HTR-8/SVneo (cell line): ENCODE measurements at regions not wholly inside any gene's neighbourhood (a gene's known extent, or its start where the extent isn't known, plus 50 kb on each side); places are given as distances from the start of the nearest gene placed in this dataset.
"Not testable (repeated sequence)": the region's sequence is repeated elsewhere in the genome, so short reads cannot be mapped to it uniquely, and the experiment has no call there.

Experiments used
- DNase-seq: peaks from one replicate; pipeline ENCODE4 v3.0.0; 2011; ENCODE audit warnings: low spot score, mixed read lengths; ENCODE audit not compliant: insufficient read length
- FAIRE-seq: peaks from 2 replicates; lab custom pipeline; 2011; peaks lifted over from hg19 to GRCh38; lab: Jason Lieb, UNC

DNA sequence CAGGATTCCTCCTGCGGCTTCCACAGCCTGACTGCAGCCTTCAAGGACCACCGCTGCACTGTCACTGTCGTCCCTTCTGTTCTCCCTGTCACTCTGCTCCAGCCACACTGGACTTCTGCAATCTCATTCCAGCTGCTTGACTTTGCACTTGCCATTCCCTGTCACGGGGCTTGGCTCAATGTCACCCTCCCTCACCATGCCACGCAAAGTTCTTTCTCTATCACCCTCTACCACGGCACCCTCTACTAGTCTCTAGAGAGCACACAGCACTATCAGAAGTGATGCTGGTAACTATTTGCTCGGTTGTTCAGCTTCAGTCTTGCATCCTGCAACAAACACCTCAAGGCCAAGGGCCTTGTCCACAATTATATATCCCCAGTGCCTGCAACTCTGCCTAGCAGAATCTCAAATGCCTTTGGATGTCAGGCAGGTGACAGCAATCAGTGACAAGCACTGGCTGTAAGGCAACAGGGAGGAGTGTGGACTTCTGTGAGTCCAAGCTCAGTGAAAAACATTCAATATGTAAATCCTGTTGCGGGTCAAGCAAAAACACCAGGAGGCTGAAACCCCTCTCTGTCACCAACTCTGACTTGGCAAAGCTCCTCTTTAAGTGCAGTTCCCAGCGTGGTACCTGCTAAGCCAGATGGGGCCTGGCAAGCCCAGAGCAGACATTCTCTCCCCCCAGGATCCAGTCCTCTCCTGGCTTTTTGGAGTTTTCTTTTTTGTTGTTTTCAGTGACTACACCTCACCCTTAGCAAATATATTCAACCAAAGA, 259.9 kb downstream of the FGFR2 start:
- FAIRE-seq (no peak), DNase-seq (no peak)

DNA sequence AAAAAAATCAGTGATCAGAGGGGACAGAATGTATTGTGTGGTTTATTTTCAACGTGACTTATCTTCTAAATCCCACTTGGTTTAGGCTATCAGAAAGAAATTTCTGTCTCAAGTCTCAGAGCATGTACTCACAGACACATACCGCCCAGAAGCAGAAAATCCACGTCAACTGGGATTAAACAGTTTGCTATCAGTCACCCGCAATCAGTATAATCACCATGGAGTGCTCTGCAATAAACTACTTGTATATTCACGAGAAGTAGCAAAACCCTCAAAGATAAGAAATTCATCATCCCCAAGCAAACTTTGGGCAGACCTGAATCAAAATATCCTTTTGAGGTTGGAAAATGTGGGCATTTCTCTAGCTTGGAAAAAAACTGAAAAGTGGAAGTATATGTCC, 259.1 kb downstream of the FGFR2 start:
- FAIRE-seq (no peak), DNase-seq (no peak)

DNA sequence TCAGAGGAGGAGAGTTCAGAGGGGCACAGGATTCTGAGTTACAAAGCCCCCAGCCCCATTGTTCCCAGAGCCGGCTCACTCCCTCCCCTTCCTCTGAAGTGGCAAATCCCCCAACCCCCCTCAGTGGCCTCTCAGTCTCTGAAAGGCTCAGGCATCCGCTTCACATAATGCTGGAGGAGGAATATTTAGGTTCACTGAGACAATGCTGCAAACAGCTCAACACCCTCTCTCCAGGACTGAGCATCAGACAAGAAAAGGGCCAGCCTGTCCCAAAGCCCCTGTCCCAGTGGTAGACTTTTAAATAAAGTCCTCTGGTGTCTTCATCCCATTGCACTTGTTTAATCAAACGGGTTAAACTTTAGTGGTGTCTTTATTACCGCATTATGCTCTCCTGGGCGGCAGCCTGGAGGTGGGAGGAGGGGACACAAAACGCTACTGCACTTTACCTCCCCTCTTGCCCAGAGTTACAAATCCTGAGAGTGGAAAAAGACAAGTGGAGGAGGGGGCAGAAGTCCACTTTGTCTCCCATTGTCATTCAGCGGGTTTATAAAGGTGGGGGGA, 257.9 kb downstream of the FGFR2 start:
- FAIRE-seq: no peak
- DNase-seq: no peak

DNA sequence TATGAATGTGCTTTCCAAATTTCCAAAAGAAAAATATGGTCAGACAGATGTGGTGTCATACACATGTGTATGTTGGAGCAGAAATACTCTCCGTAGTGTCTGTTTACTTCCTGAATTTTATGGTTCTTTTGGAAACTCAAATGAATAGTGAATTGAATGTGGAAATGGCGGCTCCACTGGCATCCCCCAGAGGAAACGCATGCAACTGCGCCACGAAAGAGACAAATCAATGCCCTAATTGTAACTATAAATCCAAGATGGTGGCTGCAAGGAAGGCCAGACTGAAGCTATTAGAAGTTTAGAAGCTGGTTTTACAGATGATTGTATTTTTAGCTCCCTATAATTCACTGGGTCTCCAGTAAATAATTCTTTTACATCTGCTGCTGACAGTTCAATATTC, 246.7 kb downstream of the FGFR2 start:
- FAIRE-seq (no peak), DNase-seq (no peak)

DNA sequence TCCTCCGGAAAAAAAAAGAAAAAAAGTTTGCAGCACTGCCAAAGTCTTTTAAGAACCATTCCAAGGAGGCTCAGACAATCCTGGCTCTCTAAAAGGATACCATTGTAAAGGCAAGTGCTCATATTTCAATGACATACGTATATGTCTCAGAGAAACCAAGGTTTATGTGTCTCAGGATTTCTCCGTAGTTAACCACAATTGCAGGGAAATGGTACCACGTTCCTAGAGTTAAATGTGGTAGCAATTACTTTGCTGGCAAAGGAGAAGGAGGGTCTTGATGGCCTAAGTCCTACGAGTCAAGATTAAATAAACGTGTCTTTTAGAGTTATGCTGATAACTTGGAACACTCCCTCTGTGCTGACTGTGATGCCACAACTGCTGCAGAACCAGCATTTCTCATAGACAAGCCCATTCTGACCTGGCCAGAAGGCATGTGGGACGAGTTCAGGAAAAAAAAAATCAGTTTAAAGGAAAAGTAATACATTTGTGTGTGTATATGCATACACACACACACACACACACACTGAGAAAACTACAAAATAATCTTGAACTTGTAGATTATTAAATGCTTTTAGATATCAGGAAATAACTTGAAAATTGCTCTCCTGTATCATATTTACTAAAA, 245.9 kb downstream of the FGFR2 start:
- no peak for DNase-seq
- no peak for FAIRE-seq

DNA sequence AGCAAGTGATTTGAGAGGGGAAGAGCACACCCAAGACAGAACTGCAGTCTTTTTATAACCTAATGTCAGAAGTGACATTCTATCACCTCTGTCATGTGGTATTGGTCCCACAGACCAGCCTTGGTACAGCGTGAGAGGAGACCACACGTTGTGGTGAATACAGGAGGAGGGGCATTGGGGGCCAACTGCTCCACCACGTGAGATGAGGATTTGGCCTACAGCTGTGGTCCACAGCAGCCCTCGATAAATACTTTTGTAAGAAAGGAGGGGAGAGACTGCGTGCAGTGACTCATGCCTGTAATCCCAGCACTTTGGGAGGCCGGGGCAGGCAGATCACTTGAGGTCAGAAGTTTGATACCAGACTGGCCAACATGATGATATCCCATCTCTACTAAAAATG, 243.1 kb downstream of the FGFR2 start:
- DNase-seq (no peak), FAIRE-seq (no peak)

DNA sequence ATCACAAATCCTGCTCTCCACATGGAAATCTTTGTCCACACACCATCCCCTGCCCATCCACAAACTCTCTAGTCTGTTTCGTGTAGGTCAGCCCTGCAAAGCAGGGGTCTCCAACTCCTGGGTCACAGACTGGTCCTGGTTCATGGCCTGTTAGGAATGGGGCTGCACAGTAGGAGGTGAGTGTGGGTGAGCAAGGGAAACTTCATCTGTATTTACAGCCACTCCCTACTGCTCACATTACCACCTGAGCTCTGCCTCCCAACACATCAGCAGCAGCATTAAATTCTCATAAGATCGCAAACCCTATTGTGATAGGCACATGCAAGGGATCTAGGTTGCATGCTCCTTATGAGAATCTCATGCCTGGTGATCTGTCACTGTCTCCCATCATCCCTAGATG, 242.1 kb downstream of the FGFR2 start:
- no peak for FAIRE-seq
- no peak for DNase-seq

DNA sequence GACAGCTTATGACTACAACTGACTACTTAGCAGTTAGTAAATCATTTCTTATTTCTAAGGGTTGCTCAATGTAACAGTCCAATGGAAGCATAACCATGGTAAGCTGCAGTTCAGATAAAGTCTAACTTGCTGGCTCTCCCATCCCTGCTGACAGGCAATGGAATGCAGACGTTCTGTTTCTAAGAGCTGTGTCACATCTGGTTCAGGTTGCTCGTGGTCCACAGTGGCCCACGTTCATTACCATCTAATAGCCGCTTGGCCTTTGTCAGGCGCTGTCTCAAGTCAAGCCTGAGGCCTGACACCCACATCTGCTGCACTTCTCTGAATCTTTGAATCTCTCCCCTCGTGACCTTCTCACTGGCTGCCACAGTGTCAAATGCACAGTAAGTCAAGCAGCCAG, 240.8 kb downstream of the FGFR2 start:
- FAIRE-seq: no peak
- no peak for DNase-seq

DNA sequence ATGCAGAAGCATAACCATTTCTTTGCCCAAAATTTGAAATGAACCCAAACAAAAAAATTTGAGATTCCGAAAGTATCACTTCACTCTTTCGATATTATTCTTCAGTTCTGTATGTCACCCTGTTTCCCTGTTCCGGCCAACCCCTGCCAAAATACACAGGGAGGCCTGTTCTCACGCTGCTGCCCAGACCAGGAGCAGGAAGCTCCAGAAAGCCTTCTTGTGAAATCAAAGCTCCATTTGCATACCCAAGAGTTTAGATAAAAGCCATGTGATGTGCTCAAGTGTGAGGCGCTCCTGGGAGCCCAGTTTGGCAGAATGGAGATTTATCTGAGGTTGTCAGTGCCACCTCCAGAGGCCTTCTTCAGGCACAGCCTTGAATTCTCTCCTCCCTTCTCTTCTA, 236.2 kb downstream of the FGFR2 start:
- FAIRE-seq (no peak), DNase-seq (no peak)

DNA sequence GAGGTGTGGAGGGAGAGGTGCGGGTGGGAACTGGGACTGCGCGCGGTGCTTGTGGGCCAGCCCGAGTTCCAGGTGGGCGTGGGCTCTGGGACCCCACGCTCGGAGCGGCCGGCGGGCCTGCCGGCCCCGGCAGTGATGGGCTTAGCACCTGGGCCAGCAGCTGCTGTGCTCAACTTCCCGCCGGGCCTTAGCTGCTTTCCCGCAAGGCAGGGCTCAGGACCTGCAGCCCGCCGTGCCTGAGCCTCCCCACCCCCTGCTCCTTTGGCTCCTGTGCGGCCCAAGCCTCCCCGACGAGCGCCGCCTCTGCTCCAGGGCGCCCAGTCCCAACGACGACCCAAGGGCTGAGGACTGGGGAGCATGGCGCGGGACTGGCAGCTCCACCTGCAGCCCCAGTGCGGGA, 232.7 kb downstream of the FGFR2 start:
- DNase-seq: no peak
- FAIRE-seq: no peak

DNA sequence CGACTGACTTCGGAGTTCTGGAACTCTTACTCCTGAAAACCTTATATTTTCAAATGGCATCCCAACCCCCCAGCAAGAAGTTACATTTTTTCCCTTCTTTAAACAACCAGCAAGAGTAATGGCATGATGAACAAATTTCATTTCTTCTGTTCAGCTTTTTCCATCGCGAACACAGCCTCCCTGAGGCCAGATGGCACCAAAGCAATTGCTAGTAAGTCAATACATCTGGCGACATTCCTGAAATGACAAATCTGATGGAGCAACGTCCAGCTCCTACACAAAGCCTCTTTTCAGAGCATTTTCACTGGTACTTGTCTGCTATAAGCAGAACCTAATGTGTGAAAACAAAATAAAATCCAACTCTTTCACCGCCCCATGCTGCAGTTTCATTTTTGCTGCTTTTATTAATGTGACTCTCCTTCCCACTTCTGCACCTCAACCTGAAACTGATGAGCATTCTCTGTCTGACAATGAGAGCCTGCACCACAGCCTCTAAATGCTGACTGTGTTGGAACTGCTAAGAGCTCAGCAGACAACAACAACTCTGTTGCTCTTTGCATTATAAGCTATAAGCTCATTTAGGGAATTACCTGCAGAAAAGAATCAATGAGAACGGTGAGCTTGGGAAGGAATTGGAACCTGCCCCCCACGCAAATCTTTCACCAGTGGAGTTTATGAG, 229.8 kb downstream of the FGFR2 start:
- FAIRE-seq: no peak
- no peak for DNase-seq

DNA sequence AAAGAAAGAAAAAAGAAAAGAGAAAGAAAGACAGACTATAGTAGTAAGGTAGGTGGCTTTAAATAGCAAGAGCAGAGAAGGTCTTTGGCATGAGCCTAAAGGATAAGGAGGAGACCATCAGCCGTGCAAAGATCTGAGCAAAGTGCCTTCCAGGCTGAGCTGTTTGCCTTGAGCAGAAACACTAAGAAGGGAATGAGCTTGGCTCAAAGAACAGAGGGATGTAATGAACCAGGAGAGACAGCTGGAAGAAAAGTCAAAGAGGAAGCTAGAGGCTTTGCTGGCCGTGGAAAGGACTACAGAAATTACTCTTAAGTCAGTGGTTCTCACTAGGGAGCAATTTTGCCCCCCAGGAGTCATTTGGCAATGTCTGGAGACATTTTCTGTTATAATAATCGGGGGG, 228.6 kb downstream of the FGFR2 start:
- no peak for DNase-seq
- FAIRE-seq: no peak

DNA sequence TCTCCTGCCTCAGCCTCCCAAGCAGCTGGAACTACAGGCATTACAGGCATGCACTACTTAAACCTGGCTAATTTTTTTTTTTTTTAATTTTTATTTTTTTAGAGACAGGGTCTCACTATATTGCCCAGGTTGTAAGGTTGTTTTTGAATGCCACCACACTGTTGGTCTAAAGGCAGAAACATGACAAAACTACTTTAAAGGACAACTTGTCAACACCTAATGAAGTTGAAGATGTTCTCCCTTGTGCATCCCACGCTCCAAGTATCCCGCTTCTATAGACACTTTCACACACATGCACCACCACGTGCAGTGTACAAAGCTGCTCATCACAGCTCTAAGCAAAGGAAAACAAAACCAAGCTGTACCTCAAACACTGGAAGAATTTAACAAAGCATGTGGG, 226.4 kb downstream of the FGFR2 start:
- DNase-seq (no peak), FAIRE-seq (no peak)

DNA sequence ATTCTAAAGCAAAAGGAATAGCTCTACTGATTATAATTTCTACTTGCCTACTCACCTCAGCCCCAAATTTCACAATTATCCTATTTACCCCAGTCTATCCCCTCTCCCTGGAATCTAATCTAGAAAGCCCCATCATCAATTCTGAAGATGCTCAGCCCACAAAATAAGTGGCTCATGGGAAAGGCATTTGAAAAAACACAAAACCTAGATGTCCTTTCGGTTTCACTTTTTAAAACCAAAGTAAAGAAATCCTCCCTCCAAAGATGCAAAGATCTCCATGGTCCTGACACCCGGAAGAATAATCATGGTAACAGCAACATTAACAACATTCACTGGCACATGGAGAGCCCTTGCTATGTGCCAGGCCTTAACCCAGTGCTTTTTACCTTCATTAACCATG, 224.8 kb downstream of the FGFR2 start:
- no peak for DNase-seq

DNA sequence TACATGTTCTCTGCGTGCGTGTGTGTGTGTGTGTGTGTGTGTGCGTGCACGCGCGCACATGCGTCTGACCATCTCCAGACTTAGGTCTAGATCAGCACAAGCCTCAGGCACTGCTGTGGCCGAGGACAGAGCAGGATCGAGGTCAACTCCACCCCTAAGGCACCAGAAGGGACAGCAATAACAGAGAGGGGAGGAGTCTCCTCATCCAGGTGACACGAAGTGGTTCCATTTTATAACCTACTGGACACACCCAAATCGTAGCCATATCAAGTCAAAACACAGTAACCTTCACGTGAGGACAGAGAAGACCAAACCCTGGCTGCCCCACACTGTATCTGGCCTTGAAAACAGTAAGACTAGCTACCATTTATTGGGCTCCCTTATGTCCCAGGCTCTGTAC, 224.1 kb downstream of the FGFR2 start:
- FAIRE-seq: no peak

More for the DNA sequence above, 224.8 kb downstream of the FGFR2 start:
- FAIRE-seq: no peak

DNA sequence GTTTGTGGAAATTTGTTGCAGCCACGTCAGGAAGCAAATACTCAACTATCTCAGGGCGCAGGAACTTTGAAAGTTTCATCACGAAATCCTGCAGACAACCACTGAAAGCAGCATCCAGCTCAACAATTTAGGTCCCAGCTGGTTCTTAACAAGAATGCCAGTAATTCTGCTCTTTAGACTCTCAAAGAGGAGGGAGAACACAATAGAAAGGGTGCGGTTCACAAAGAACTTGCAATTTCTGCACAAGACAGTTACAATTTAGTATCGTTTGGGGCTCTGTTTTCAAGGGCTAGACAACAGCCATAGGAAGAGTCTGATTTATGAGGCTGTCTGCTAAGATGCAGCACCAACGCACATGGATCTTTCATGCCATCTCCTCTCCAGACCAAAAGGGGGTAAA, 223.1 kb downstream of the FGFR2 start:
- DNase-seq (no peak), FAIRE-seq (no peak)

More for the DNA sequence above, 224.1 kb downstream of the FGFR2 start:
- no peak for DNase-seq

DNA sequence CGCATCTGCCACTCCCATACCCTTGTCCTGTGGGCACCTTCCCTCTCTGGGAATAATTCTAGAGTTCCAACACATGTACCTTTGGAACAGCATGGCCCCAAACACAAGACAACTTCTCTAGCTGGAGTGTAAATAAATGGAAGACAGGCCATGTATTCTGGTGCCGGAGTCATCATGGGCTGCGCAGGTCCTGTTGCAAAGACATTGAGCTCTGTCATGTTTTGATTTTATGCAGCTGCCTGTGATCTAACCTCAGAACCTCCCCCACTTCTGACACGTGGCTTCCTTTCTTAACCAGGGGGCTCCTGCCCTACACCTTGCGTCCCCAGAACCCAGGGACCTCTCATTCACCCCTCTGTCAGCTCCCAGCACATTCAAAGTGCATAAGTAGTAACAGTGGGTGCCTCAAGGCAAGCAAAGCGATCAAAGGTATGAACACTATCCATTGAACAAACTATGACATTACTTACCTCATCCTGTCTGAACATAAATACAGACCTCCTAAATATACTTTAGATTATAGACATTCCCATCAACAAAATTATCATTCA, 219.9 kb downstream of the FGFR2 start:
- FAIRE-seq (no peak), DNase-seq (no peak)

DNA sequence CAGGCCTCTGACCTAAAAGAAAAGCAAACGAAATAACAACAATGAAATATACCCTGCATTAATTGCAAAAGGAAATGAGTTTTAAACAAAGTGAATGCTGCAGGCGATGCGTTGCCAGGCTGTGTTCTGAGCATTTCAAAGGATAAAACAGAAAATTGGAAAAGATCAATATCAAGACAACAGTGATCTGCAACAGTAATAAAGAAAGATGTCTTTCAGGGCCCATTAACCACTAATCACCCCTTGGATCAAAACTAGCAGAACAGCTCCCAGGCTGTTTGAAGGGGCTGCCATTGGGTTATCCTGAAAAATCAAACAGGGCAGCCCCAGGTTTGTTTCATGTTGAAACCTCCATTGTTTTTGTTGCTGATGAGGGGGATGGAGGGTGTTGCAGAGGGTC, 219.2 kb downstream of the FGFR2 start:
- DNase-seq (no peak), FAIRE-seq (no peak)

DNA sequence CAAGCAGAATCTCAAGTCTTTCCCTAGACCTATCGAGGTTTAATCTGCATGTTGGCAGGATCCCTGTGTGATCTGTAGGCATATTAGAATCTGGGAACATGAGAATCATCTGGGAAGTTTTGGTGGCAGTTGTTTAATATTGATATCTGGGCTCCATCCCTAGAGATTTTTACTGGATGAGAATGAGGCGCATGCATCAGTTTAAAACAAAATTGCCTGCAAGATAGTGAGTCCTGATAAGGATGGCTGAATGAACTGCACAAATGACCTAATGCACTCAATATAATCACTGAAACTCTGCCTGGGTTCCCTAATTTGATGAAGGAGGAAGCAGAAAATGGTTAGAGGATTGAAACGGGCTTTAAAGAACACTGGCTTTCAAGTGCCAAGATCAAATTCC, 218.0 kb downstream of the FGFR2 start:
- DNase-seq (no peak), FAIRE-seq (no peak)

DNA sequence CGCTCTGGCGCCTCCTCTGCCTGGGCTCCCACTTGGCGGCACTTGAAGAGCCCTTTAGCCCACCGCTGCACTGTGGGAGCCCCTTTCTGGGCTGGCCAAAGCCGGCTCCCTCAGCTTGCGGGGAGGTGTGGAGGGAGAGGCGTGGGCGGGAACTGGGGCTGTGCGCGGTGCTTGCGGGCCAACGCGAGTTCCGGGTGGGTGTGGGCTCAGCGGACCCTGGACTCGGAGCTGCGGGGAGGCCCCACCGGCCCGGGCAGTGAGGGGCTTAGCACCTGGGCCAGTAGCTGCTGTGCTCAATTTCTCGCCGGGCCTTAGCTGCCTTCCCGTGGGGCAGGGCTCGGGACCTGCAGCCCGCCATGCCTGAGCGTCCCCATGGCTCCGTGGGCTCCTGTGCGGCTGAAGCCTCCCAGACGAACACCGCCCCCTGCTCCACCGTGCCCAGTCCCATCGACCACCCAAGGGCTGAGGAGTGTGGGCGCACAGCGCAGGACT, 216.2 kb downstream of the FGFR2 start:
- not testable (repeated sequence) for FAIRE-seq, DNase-seq

DNA sequence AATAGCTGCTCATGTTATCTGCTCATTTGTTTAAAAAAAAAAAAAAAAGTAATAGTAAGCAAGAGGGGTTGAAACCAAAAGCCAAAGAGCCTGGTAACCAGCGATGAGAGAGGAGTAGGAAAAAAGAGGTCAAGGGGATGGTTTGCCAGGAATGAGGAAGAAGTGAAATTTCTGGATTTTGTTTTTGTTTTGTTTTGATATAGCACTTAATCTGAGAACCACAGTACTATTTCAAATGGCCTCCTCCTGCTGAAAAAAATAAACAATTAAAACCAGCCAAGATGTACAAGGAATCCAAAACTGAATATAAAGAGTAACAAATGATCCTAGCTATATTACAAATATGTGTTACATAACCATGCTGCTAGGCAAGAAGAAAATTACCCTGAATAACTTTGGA, 213.1 kb downstream of the FGFR2 start:
- no peak for FAIRE-seq

More for the DNA sequence above, 213.1 kb downstream of the FGFR2 start:
- no peak for DNase-seq
